A549 (cell line): ENCODE measurements at regions not wholly inside any gene's neighbourhood (a gene's known extent, or its start where the extent isn't known, plus 50 kb on each side); places are given as distances from the start of the nearest gene placed in this dataset.

Source experiments
- ATAC-seq, 2 experiments: fragments of 200-7000 bp in 1 of 2; fragments of >200 bp in 1 of 2; cut with Nextera tagmentation in 1 of 2; cut with Tn5 transposase in 1 of 2; 3 replicates each; pipeline versions ENCODE4 v1.8.0 to v1.9.1; 2018 to 2020; ENCODE audit warnings: mild to moderate bottlenecking in 1 of 2, moderate library complexity in 1 of 2
- CTCF ChIA-PET: fragments of 300-600 bp; sonication (Branson Sonifier 250); formaldehyde crosslinking; extraction: SDS; loops from one replicate; lab custom pipeline; 2021; ENCODE audit warnings: antibody characterized with exemption, inconsistent platforms; lab: Yijun Ruan, JAX
- POLR2A ChIA-PET: fragments of 350-600 bp; formaldehyde crosslinking; extraction: SDS; loops from one replicate; lab custom pipeline; 2021; ENCODE audit warnings: antibody characterized with exemption, inconsistent platforms; lab: Yijun Ruan, JAX
- DNase-seq, 2 experiments: peaks; one replicate each; pipeline versions ENCODE4 v3.0.0 to v3.0.0-alpha.2; 2011 to 2016; ENCODE audit warnings: low read depth in 1 of 2, low spot score in 1 of 2
- FAIRE-seq: peaks from 2 replicates; lab custom pipeline; 2011; peaks lifted over from hg19 to GRCh38; lab: Jason Lieb, UNC
- H3K27ac ChIP-seq, 2 experiments: fragments of >200 bp; sonication (Bioruptor Twin); formaldehyde crosslinking; 3 replicates each; pipeline ENCODE4 v1.5.1; 2016 to 2017
- H3K4me1 ChIP-seq: fragments of >200 bp; sonication (Bioruptor Twin); formaldehyde crosslinking; 3 replicates; pipeline ENCODE4 v1.6.1; 2016
- H3K4me2 ChIP-seq: fragments of >200 bp; sonication (Bioruptor Twin); formaldehyde crosslinking; 3 replicates; pipeline ENCODE4 v1.6.1; 2016
- H3K4me3 ChIP-seq: fragments of >200 bp; sonication (Bioruptor Twin); formaldehyde crosslinking; 3 replicates; pipeline ENCODE4 v1.5.1; 2016
- H3K9me3 ChIP-seq: fragments of >200 bp; sonication (Bioruptor Twin); formaldehyde crosslinking; 3 replicates; pipeline ENCODE4 v1.6.1; 2016
- BCL3 ChIP-seq: fragments of >200 bp; sonication (Bioruptor Twin); formaldehyde crosslinking; IDR thresholded peaks from 3 replicates; pipeline ENCODE4 v1.6.1; 2016
- BHLHE40 ChIP-seq: IDR thresholded peaks from 2 replicates; pipeline ENCODE4 v1.6.1; 2012; ENCODE audit warnings: low read depth, low read length, inconsistent platforms
- CBX8 ChIP-seq: fragments of 200-600 bp; sonication (generic); IDR thresholded peaks from 2 replicates; pipeline ENCODE4 v1.6.1; 2016
- CHD2 ChIP-seq: fragments of 150-350 bp; IDR thresholded peaks from 2 replicates; pipeline ENCODE4 v1.6.1; 2014; ENCODE audit warnings: low read length; ENCODE audit not compliant: partially characterized antibody
- CHD4 ChIP-seq: fragments of 200-600 bp; sonication (generic); IDR thresholded peaks from 2 replicates; pipeline ENCODE4 v1.6.1; 2016; ENCODE audit warnings: antibody characterized with exemption, mild to moderate bottlenecking, borderline replicate concordance
- CTCF ChIP-seq: fragments of >200 bp; sonication (Bioruptor Twin); formaldehyde crosslinking; IDR thresholded peaks from 3 replicates; pipeline ENCODE4 v1.5.1; 2016
- FOSB ChIP-seq: fragments of 250-450 bp; sonication (Bioruptor Pico); IDR thresholded peaks from 2 replicates; pipeline ENCODE4 v1.5.0; 2020; ENCODE audit warnings: mild to moderate bottlenecking, moderate library complexity
- FOSL2 ChIP-seq, 2 experiments: fragments of 450-650 bp in 1 of 2; fragments of >200 bp in 1 of 2; sonication (Bioruptor Twin) in 1 of 2; formaldehyde crosslinking; IDR thresholded peaks; 2 replicates each; pipeline versions ENCODE4 v1.5.0 to v1.6.1; 2016 to 2020; ENCODE audit warnings: mild to moderate bottlenecking in 1 of 2, moderate library complexity in 1 of 2
- FOXS1 ChIP-seq: fragments of 250-450 bp; sonication (Bioruptor Pico); IDR thresholded peaks from 2 replicates; pipeline ENCODE4 v1.5.0; 2020; ENCODE audit warnings: mild to moderate bottlenecking, moderate library complexity
- GATA3 ChIP-seq: IDR thresholded peaks from 2 replicates; pipeline ENCODE4 v1.6.1; 2012; ENCODE audit warnings: borderline replicate concordance
- HDAC2 ChIP-seq: fragments of 200-600 bp; sonication (generic); IDR thresholded peaks from 2 replicates; pipeline ENCODE4 v1.6.1; 2016
- HEYL ChIP-seq: fragments of 250-450 bp; sonication (Bioruptor Pico); IDR thresholded peaks from 2 replicates; pipeline ENCODE4 v1.8.0; 2021; ENCODE audit warnings: mild to moderate bottlenecking, moderate library complexity
- JUNB ChIP-seq: fragments of >200 bp; sonication (Bioruptor Twin); formaldehyde crosslinking; IDR thresholded peaks from 2 replicates; pipeline ENCODE4 v1.6.1; 2016
- MAZ ChIP-seq: fragments of 150-350 bp; IDR thresholded peaks from 2 replicates; pipeline ENCODE4 v1.6.1; 2014; ENCODE audit warnings: antibody characterized with exemption, low read depth, low read length, borderline replicate concordance
- NPAS2 ChIP-seq: fragments of 250-450 bp; sonication (Bioruptor Pico); IDR thresholded peaks from 2 replicates; pipeline ENCODE4 v1.8.0; 2022; ENCODE audit warnings: mild to moderate bottlenecking, moderate library complexity, borderline replicate concordance
- NR3C1 ChIP-seq: fragments of >200 bp; sonication (Bioruptor Twin); formaldehyde crosslinking; IDR thresholded peaks from 3 replicates; pipeline ENCODE4 v1.6.1; 2017
- PHF8 ChIP-seq: fragments of 200-600 bp; sonication (generic); IDR thresholded peaks from 2 replicates; pipeline ENCODE4 v1.6.1; 2016; ENCODE audit warnings: low read depth, mild to moderate bottlenecking, antibody characterized with exemption, moderate library complexity, borderline replicate concordance
- RCOR1 ChIP-seq: fragments of 150-350 bp; IDR thresholded peaks from 2 replicates; pipeline ENCODE4 v1.6.1; 2014; ENCODE audit warnings: antibody characterized with exemption, low read length, low read depth
- SREBF2 ChIP-seq: fragments of 450-650 bp; IDR thresholded peaks from 2 replicates; pipeline ENCODE4 v1.6.1; 2014; ENCODE audit warnings: mild to moderate bottlenecking, moderate library complexity
- ZFP36 ChIP-seq: fragments of 450-650 bp; IDR thresholded peaks from 2 replicates; pipeline ENCODE4 v1.6.1; 2014; ENCODE audit warnings: borderline replicate concordance; ENCODE audit not compliant: partially characterized antibody
- WGBS: methylation state at CpG from one replicate; pipeline ENCODE4 v1.1.6; 2017; ENCODE audit errors: missing lambda C conversion rate; 5-methylcytosine and 5-hydroxymethylcytosine counted together

GRCh38 chr10:4506095-4506494 lies 319.9 kb upstream of the AKR1E2 start:
- ChIA-PET POLR2A (no interaction called here), CTCF (no interaction called here)
- H3K9me3 ChIP-seq, result no peaks in the 10 kb centered on the region
- no peak overlapping the region for H3K4me3 ChIP-seq
- H3K4me1 ChIP-seq, result peaks cover 5% of the 10 kb centered on the region; the same call in 1 of the 3 replicates
- ATAC-seq (no peak), FAIRE-seq (no peak), DNase-seq (no peak)
- TF ChIP-seq HDAC2, result no peak
- no peak for TF ChIP-seq NPAS2
- no peak for TF ChIP-seq FOXS1
- TF ChIP-seq FOSL2 (IDR thresholded peaks at IDR 0.05), result no peak
- TF ChIP-seq FOSL2 (CRISPR knock-in tag; IDR thresholded peaks at IDR 0.05), result no peak
- TF ChIP-seq JUNB, result no peak
- no peak for TF ChIP-seq HEYL (CRISPR knock-in tag)
- TF ChIP-seq CHD4, result no peak
- no peak for TF ChIP-seq CTCF
- no peak for TF ChIP-seq FOSB
- TF ChIP-seq ZFP36, result no peak
- no peak for TF ChIP-seq BCL3
- no peak for TF ChIP-seq SREBF2
- 90% methylated on average over 2 of the region's 2 CpGs for WGBS
- no peak overlapping the region for H3K4me2 ChIP-seq
- no peak overlapping the region for H3K27ac ChIP-seq

- Histone ChIP-seq H3K4me1 (peaks cover 5% of the 10 kb centered on the region; the same call in 1 of the 3 replicates), H3K27ac (no peak overlapping the region), H3K4me3 (no peak overlapping the region), H3K9me3 (no peaks in the 10 kb centered on the region), H3K4me2 (no peak overlapping the region)
- POLR2A ChIA-PET, result no interaction called here
- FAIRE-seq (no peak), ATAC-seq (no peak), DNase-seq (no peak)
- TF ChIP-seq CBX8 (no peak), RCOR1 (no peak)
- CTCF ChIA-PET, result no interaction called here
- WGBS, result 93% methylated on average over 5 of the region's 5 CpGs
Observed at GRCh38 chr10:4504550-4504949, 321.5 kb upstream of the AKR1E2 start.

- Histone ChIP-seq H3K4me3 (no peak overlapping the region), H3K27ac (no peak overlapping the region), H3K4me2 (no peak overlapping the region), H3K9me3 (no peaks in the 10 kb centered on the region), H3K4me1 (peaks cover 5% of the 10 kb centered on the region; the same call in 1 of the 3 replicates)
- ChIA-PET CTCF (interaction anchor here (1.3 kb wide), 1 partner anchor 10 kb away, joined by 5 read pairs; no protein-coding TSS in a partner anchor), POLR2A (interaction anchor here (0.6 kb wide), 1 partner anchor 201 kb away, joined by 3 read pairs; no protein-coding TSS in a partner anchor)
- TF ChIP-seq MAZ (no peak), CHD2 (no peak), PHF8 (no peak), FOSL2 (IDR thresholded peaks at IDR 0.05) (no peak), FOSL2 (CRISPR knock-in tag; IDR thresholded peaks at IDR 0.05) (no peak), BHLHE40 (no peak), NR3C1 (no peak), GATA3 (no peak)
- FAIRE-seq, result no peak
- WGBS, result 96% methylated on average over 2 of the region's 2 CpGs
- DNase-seq, result no peak
- no peak for ATAC-seq
Observed at GRCh38 chr10:4503076-4503475, 322.9 kb upstream of the AKR1E2 start.
